ENCODE measurements at regions not wholly inside any gene's neighbourhood (a gene's known extent, or its start where the extent isn't known, plus 50 kb on each side); places are given as distances from the start of the nearest gene placed in this dataset.

DNA sequence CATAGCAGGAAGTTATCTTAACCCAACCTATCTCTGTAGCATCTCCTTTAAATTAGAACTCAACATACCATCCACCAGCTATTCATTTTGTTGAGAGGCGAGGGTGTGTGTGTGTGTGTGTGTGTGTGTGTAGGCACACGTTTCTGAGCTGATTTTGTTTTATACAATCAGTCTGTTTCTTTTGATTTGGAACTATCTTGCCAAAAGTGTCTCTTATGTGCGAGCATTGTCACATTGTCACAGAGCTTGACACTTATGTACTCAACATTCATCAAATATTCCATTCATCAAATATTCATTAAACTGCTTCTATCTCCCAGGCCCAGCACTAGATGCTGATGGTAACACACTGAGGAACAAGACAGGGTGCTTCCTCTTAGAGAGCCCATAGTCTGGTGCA lies 180.4 kb downstream of the HAPSTR1 start:
- CTCF ChIA-PET (ENCODE audit: low intra/inter-chr PET ratio) = no interaction called here
- Histone ChIP-seq H4K20me1 (replicated peaks; ENCODE audit: control insufficient read depth, insufficient read depth, low read length) (no peaks in the 10 kb centered on the region; the same call in 1 of the 2 replicates), H3K9ac (ENCODE audit: insufficient read depth in 1 of 2, low read depth in 2 of 2, low read length in 2 of 2) (no peak overlapping the region), H3K9me3 (replicated peaks; ENCODE audit: control insufficient read depth, insufficient read depth, low read depth, low read length) (no peaks in the 10 kb centered on the region), H2AFZ (ENCODE audit: low read depth, low read length) (no peak overlapping the region), H3K36me3 (ENCODE audit: control insufficient read depth, insufficient read depth, low read length) (no peaks in the 10 kb centered on the region), H3K27me3 (ENCODE audit: control insufficient read depth in 2 of 2, insufficient read depth in 2 of 2, low read length in 2 of 2) (peaks cover 7 to 17% of the 10 kb centered on the region in 2 experiments; a peak in 4 of 5 replicates), H3K79me2 (ENCODE audit: control insufficient read depth, insufficient read depth, low read length) (no peaks in the 10 kb centered on the region), H3K4me1 (replicated peaks in 1 of 2; ENCODE audit: control insufficient read depth in 2 of 2, insufficient read depth in 2 of 2, low read length in 2 of 2) (no peaks in the 10 kb centered on the region), H3K9me1 (ENCODE audit: control insufficient read depth, insufficient read depth, low read length) (no peaks in the 10 kb centered on the region), H3K27ac (ENCODE audit: extremely low read depth, low read depth, low read length) (no peak overlapping the region), H3K4me3 (no peak overlapping the region), H3K4me2 (ENCODE audit: insufficient read depth, low read length) (no peak overlapping the region)
- TF ChIP-seq NUFIP1 (IDR thresholded peaks at IDR 0.05; ENCODE audit: partially characterized antibody) (no peak), SUPT5H (IDR thresholded peaks at IDR 0.05) (no peak), KLF16 (IDR thresholded peaks at IDR 0.05) (no peak), XRCC5 (IDR thresholded peaks at IDR 0.05; ENCODE audit: low read depth, low read length) (no peak), KLF10 (CRISPR knock-in tag; IDR thresholded peaks at IDR 0.05) (no peak), KDM2B (CRISPR knock-in tag; IDR thresholded peaks at IDR 0.05) (no peak), ASH1L (IDR thresholded peaks at IDR 0.05; ENCODE audit: borderline replicate concordance, low read depth, partially characterized antibody) (no peak), ZNF124 (CRISPR knock-in tag; IDR thresholded peaks at IDR 0.05) (no peak), MCM7 (IDR thresholded peaks at IDR 0.05) (no peak), U2AF1 (optimal IDR thresholded peaks at IDR 0.05; ENCODE audit: low read depth, low read length) (no peak)
- TF ChIP-seq, protein P1, sequence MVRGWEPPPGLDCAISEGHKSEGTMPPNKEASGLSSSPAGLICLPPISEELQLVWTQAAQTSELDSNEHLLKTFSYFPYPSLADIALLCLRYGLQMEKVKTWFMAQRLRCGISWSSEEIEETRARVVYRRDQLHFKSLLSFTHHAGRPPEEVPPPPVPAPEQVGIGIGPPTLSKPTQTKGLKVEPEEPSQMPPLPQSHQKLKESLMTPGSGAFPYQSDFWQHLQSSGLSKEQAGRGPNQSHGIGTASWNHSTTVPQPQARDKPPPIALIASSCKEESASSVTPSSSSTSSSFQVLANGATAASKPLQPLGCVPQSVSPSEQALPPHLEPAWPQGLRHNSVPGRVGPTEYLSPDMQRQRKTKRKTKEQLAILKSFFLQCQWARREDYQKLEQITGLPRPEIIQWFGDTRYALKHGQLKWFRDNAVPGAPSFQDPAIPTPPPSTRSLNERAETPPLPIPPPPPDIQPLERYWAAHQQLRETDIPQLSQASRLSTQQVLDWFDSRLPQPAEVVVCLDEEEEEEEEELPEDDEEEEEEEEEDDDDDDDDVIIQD (CRISPR knock-in tag; IDR thresholded peaks at IDR 0.05) = no peak
- TF ChIP-seq, protein P2, sequence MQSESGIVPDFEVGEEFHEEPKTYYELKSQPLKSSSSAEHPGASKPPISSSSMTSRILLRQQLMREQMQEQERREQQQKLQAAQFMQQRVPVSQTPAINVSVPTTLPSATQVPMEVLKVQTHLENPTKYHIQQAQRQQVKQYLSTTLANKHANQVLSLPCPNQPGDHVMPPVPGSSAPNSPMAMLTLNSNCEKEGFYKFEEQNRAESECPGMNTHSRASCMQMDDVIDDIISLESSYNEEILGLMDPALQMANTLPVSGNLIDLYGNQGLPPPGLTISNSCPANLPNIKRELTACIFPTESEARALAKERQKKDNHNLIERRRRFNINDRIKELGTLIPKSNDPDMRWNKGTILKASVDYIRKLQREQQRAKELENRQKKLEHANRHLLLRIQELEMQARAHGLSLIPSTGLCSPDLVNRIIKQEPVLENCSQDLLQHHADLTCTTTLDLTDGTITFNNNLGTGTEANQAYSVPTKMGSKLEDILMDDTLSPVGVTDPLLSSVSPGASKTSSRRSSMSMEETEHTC (IDR thresholded peaks at IDR 0.05) = no peak
- DNase-seq (ENCODE audit: extremely low read depth in 1 of 4, low spot score in 3 of 4) (no peak), FAIRE-seq (no peak), ATAC-seq (no peak)
- no TSS peak for BruUV-seq (replicated peaks)
- intact Hi-C loops (cut with micrococcal nuclease) = no loop called here
- POLR2A ChIA-PET = interaction anchor here (1.2 to 1.3 kb wide), 2 partner anchors 10 to 483 kb away, joined by 3 to 7 read pairs; no protein-coding TSS in a partner anchor
- in situ Hi-C loops (cut with MboI) = no loop called here
- WGBS (ENCODE audit: insufficient coverage, low coverage, missing lambda C conversion rate) = 2% methylated on average over 3 of the region's 3 CpGs
